ENCODE measurements at regions not wholly inside any gene's neighbourhood (a gene's known extent, or its start where the extent isn't known, plus 50 kb on each side); places are given as distances from the start of the nearest gene placed in this dataset.

DNA sequence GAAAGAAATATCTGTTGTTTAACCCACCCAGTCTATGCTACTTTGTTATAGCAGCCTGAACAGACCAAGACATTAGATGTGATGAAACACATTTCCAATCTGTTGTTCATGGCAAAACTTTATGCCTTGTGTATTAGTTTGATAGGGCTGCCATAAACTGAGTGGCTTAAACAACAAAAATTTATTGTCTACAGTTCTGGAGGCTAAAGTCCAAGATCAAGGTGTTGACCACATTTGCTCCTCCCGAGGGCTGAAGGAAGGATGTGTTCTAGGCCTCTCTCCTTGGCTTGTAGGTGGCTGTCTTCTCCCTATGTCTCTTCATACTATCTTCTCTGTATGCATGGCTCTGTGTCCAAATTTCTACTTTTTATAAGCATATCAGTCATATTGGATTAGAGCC is 94.1 kb upstream of the HIVEP3 start:
- no peak overlapping the region for H3K27ac ChIP-seq (ENCODE audit: control insufficient read depth, insufficient read depth)
- POLR2A ChIA-PET: no interaction called here
- no peaks in the 10 kb centered on the region for H4K20me1 ChIP-seq (ENCODE audit: control insufficient read depth, insufficient read depth)
- FAIRE-seq: no peak
- peaks cover 13% of the 10 kb centered on the region for H3K4me1 ChIP-seq (ENCODE audit: control insufficient read depth, insufficient read depth, low read length)
- no peaks in the 10 kb centered on the region for H3K27me3 ChIP-seq (replicated peaks in 1 of 2; ENCODE audit: control insufficient read depth in 2 of 2, insufficient read depth in 2 of 2, low read length in 1 of 2)
- SMC1A ChIA-PET (ENCODE audit: uncharacterized antibody, unreplicated experiment): interaction anchor here (1.6 kb wide), 1 partner anchor 80 kb away, joined by 4 read pairs; no protein-coding TSS in a partner anchor
- TF ChIP-seq SMAD1 (IDR thresholded peaks at IDR 0.05; ENCODE audit: low read depth, partially characterized antibody) (no peak), LARP7 (IDR thresholded peaks at IDR 0.05) (no peak), RAD51 (IDR thresholded peaks at IDR 0.05) (no peak), KDM1A (IDR thresholded peaks at IDR 0.05; ENCODE audit: borderline replicate concordance) (no peak), FOS (IDR thresholded peaks at IDR 0.05; ENCODE audit: borderline replicate concordance, extremely low read depth, insufficient read length) (no peak)
- intact Hi-C loops (cut with micrococcal nuclease; ENCODE audit: unreplicated experiment): no loop called here
- peaks cover 1% of the 10 kb centered on the region; the same call in 2 of the 3 replicates for H3K9me3 ChIP-seq (replicated peaks; ENCODE audit: control insufficient read depth, insufficient read depth, low read length)
- no TSS peak for BruUV-seq (replicated peaks)
- peaks cover 4% of the 10 kb centered on the region for H3K79me2 ChIP-seq (ENCODE audit: control insufficient read depth, insufficient read depth, low read length)
- H3K4me2 ChIP-seq (ENCODE audit: control insufficient read depth, insufficient read depth): no peak overlapping the region
- no peaks in the 10 kb centered on the region for H3K36me3 ChIP-seq (ENCODE audit: control insufficient read depth in 2 of 2, insufficient read depth in 2 of 2, low read length in 1 of 2)
- WGBS (ENCODE audit: insufficient coverage, insufficient replicate concordance, low lambda C conversion rate, missing lambda C conversion rate): 41% methylated on average over 1 of the region's 1 CpG
- CTCF ChIA-PET: interaction anchor here (3.8 kb wide), 1 partner anchor 22 kb away, joined by 17 read pairs; no protein-coding TSS in a partner anchor
- in situ Hi-C loops (cut with MboI): no loop called here
- DNase-seq (ENCODE audit: low read depth, low spot score): no peak
- no peak for ATAC-seq
- no peak overlapping the region for H3K9ac ChIP-seq (ENCODE audit: control insufficient read depth, insufficient read depth, low read length)
- H3K4me3 ChIP-seq: no peak overlapping the region
- no peak overlapping the region for H2AFZ ChIP-seq (ENCODE audit: control insufficient read depth, low read depth, low read length)
- RAD21 ChIA-PET (ENCODE audit: unreplicated experiment): no interaction called here

DNA sequence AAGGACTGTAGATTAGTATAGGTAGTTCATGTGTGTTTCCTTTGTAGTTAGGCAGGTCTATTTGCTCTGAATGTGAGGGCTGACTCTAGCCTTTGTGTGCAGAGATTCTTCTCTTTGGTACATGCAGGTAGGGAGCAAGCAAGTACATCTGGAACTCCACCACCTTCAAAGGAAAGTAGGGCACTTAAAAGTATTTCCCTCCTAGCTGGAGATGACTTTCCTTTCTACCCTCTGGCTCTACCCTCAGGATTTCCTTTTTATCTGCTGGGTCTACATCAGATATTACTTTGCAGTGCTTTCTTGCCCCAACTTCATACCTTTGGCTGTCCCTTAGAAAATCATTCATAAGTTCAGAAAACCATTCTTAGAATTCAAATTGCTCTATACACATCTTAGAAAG is 91.7 kb upstream of the HIVEP3 start:
- intact Hi-C loops (cut with micrococcal nuclease; ENCODE audit: unreplicated experiment) (no loop called here), in situ Hi-C loops (cut with MboI) (no loop called here)
- Histone ChIP-seq H3K4me3 (no peak overlapping the region), H3K36me3 (ENCODE audit: control insufficient read depth in 2 of 2, insufficient read depth in 2 of 2, low read length in 1 of 2) (no peaks in the 10 kb centered on the region), H3K9ac (ENCODE audit: control insufficient read depth, insufficient read depth, low read length) (no peak overlapping the region), H3K27me3 (replicated peaks in 1 of 2; ENCODE audit: control insufficient read depth in 2 of 2, insufficient read depth in 2 of 2, low read length in 1 of 2) (no peaks in the 10 kb centered on the region), H3K4me2 (ENCODE audit: control insufficient read depth, insufficient read depth) (no peak overlapping the region), H3K9me3 (replicated peaks; ENCODE audit: control insufficient read depth, insufficient read depth, low read length) (peaks cover 1% of the 10 kb centered on the region; the same call in 1 of the 3 replicates), H3K4me1 (ENCODE audit: control insufficient read depth, insufficient read depth, low read length) (peaks cover 28% of the 10 kb centered on the region), H4K20me1 (ENCODE audit: control insufficient read depth, insufficient read depth) (no peaks in the 10 kb centered on the region), H2AFZ (ENCODE audit: control insufficient read depth, low read depth, low read length) (no peak overlapping the region), H3K27ac (ENCODE audit: control insufficient read depth, insufficient read depth) (no peak overlapping the region), H3K79me2 (ENCODE audit: control insufficient read depth, insufficient read depth, low read length) (peaks cover 1% of the 10 kb centered on the region; the same call in 1 of the 2 replicates)
- ChIA-PET SMC1A (ENCODE audit: uncharacterized antibody, unreplicated experiment) (interaction anchor here (1.0 to 2.5 kb wide), 3 partner anchors 8 to 53 kb away, joined by 4 to 12 read pairs (median 5); no protein-coding TSS in a partner anchor), RAD21 (ENCODE audit: unreplicated experiment) (no interaction called here), POLR2A (interaction anchor here (0.5 to 1.5 kb wide), 3 partner anchors 16 to 451 kb away, joined by 3 to 5 read pairs (median 4); no protein-coding TSS in a partner anchor), CTCF (interaction anchor here (1.4 to 3.8 kb wide), 2 partner anchors 25 to 59 kb away, joined by 5 to 17 read pairs; no protein-coding TSS in a partner anchor)
- TF ChIP-seq NR2C1 (IDR thresholded peaks at IDR 0.05): no peak
- TF ChIP-seq MTA2 (IDR thresholded peaks at IDR 0.05; ENCODE audit: low read depth): no peak
- no peak for TF ChIP-seq ZNF217 (IDR thresholded peaks at IDR 0.05)
- DNase-seq (ENCODE audit: low read depth, low spot score): no peak
- BruUV-seq (replicated peaks): no TSS peak
- no peak for ATAC-seq
- FAIRE-seq: no peak

Data from GM12878 (cell line).